HG03439 (cell line): ENCODE measurements at regions not wholly inside any gene's neighbourhood (a gene's known extent, or its start where the extent isn't known, plus 50 kb on each side); places are given as distances from the start of the nearest gene placed in this dataset.
"Not testable (repeated sequence)": the region's sequence is repeated elsewhere in the genome, so short reads cannot be mapped to it uniquely, and the experiment has no call there.

ENCODE experiments used
- ATAC-seq: cut with Tn5 transposase; IDR thresholded peaks from one replicate; pipeline ENCODE4 v1.9.1; 2021; ENCODE audit warnings: mild to moderate bottlenecking, moderate library complexity; ENCODE audit not compliant: unreplicated experiment

DNA sequence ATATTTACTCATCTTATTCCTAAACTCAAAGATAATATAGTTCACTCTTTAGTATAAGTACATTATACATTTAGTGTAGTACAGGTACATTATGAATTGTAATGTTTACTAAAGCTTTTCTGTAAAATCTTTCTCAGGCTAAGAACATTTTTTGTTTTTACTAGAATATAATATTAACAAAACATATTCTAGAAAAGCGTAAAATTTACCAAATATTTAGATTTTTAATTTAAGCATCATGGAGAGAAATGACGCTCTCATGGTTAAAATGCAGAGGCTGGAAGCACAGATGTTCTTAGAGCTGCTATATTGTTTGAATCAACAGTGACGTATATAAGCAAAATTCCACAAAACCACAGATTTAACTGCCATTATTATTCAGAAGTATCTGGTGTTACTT, 54.7 kb upstream of the NBPF15 start:
- not testable (repeated sequence) for ATAC-seq

- not testable (repeated sequence) for ATAC-seq
Measured at GRCh38 chr1:144516906-144517305, 55.4 kb upstream of the NBPF15 start.

DNA sequence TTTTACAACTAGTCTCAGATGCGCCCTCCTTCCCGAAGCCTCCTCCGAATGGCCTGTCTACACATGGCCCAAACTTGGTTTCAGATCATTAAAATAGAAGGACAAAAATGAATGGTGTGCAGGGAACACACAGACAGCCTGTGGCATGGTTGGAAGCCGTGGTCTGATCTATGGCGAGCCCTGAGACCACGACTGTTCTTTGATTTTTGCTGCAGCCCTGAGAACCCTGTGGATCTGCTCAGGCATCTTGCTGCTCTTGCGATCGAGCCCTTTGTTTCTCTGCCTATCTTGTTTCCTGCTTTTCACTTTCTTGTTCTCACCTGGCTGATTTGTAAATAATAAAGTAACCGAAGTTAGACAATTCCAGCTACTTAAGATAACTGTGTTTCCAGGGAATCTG, 57.0 kb upstream of the NBPF15 start:
- not testable (repeated sequence) for ATAC-seq

GRCh38 chr1:144519528-144520189, 58.2 kb upstream of the NBPF15 start:
- not testable (repeated sequence) for ATAC-seq

GRCh38 chr1:144523661-144524407, 62.4 kb upstream of the NBPF15 start:
- ATAC-seq: peak; percentile 99

DNA sequence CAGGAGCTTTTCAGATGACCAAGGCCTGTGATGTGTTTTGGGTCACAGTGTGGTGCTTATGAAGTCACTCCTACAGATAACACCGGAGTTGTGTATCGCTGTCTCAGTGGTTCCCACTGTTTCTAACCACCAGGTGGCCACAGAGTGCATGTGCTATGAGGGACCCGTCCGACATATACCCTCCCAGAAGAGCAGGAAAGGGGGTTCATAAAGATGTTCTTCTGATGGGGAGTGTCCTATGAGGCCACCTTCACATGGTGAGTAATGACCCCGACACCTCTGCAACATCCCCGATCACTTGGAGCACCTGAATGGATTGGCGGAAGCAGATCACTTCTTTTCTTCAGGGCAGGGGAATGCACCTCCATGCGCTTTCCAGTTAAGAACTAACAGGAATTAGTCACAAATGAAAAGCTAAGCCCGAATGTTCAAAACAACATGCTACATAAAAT, 60.5 kb upstream of the PPIAL4F start:
- not testable (repeated sequence) for ATAC-seq

DNA sequence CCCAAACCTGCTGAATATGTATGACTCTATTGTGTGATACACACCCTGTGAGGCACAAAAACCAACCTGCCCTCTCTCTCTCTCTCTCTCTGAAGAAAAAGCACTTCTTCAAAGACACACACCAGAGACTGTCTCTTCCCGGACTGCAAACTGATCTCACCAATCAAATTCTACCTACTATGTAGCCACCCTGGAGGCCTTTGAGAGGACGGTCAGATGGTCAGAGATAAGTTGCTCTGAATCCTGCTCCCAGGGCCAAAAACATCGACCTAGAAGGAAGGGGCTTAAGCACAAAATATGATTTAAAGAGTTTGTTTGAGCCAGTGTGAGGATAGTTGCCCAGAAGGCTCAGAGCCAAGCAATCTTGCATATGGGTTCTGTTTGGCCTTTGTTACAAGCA, 59.2 kb upstream of the PPIAL4F start:
- ATAC-seq: not testable (repeated sequence)

- ATAC-seq: not testable (repeated sequence)
Measured at GRCh38 chr1:144534286-144534685, 58.4 kb upstream of the PPIAL4F start.

DNA sequence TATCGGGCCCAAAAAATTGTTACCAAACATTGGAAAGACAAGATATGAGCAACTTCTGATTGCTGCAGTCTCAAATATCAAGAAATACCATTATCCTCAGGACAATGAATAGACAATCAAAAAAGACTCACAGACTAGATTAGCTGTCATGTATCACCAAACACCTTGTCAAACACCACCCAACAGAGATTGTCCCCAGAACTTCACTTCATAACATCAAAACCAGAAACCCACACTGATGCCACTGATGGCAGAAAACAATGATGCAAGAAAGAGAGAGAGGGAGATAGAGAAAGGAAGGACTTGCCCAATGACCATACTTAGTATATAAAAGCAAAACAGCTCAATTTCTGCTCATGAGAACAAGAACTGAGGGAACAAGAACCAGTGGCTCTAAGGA, 56.0 kb upstream of the PPIAL4F start:
- ATAC-seq: not testable (repeated sequence)

GRCh38 chr1:144537234-144537633, 55.5 kb upstream of the PPIAL4F start:
- ATAC-seq: not testable (repeated sequence)

DNA sequence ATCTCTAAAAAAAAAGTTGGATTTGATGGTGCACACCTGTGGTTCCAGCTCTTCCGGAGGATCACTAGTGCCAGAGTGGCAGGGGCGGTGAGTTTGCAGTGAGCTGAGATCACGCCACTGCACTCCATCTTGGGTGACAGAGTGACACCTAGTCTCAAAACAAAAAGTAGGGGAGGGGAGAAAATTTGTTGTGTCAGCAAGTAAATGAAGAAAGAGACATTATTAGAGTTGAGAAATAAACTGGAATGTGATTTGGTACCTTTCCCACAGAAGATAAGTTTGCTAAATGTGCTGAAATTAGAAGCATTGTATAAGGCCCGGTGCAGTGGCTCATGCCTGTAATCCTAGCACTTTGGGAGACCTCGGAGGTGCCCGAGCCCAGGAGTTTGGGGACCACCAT, 54.0 kb upstream of the PPIAL4F start:
- ATAC-seq: not testable (repeated sequence)

- not testable (repeated sequence) for ATAC-seq
Measured at GRCh38 chr1:144539191-144539960, 53.3 kb upstream of the PPIAL4F start.
